Right renal pelvis (tissue), 4 donors: ENCODE measurements at regions not wholly inside any gene's neighbourhood (a gene's known extent, or its start where the extent isn't known, plus 50 kb on each side); places are given as distances from the start of the nearest gene placed in this dataset.
"Not testable (repeated sequence)": the region's sequence is repeated elsewhere in the genome, so short reads cannot be mapped to it uniquely, and the experiment has no call there.

ENCODE experiments used
- DNase-seq, 4 donors: peaks; one replicate each; pipeline ENCODE4 v3.0.0-alpha.2; 2013; ENCODE audit warnings: low read depth in 4 of 4, low spot score in 3 of 4, missing footprints in 1 of 4

DNA sequence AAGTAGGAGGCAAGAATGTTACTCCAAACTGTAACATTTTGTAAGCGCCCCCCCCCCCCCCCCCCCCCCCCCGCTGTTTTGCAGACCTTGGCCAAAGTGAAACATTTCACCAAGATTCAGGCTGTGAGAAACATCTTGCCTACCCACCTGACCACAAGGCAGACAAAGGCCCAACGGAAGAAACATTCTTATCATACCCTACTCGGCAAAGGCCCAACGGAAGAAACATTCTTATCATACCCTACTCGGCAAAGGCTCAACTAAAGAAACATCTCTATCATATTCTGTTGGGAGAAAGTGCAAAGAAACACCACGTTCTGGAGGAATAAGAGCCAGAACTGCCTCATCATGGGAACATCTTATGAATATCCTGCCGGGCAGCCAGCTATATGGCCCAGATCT is 117.1 kb downstream of the JRKL start:
- DNase-seq: no peak

DNA sequence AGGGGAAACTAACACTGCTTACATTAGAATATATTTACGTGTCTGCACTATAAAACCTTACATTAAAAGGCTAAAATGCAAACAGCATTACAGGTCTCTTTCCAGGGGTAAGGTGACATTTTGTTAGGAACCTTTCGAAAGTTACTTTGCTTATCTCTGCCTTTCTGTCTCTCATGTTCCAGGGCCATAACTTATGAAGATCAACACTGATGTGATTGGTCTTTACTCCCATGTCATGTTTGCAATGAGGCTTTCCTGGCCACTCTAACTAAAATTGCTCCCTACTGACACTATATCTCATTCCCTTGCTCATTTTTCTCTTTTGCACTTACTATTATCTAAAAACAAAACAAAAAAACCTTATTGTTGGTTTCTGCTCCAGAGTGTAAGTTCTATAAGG is 119.0 kb downstream of the JRKL start:
- DNase-seq: no peak

GRCh38 chr11:96520939-96521338 is 131.1 kb downstream of the JRKL start:
- no peak for DNase-seq

DNA sequence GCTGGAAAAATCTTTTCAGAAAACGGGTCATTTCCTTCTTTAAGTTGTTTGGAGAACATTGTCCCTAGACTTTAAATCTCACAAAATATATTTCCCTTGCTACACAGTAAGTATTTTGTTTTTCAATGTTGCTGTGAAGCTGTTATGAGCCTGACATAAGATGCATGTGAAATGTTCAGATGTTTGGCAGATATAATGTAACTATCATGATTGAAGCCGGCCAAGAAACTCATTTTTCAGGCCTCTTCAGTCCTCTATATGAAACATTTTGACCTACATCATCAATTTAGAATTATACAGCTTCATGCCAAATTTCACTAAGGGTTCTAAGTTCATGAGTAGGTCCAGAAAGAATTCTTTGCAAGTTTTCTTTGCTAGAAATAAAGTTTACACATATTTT is 133.8 kb downstream of the JRKL start:
- no peak for DNase-seq

DNA sequence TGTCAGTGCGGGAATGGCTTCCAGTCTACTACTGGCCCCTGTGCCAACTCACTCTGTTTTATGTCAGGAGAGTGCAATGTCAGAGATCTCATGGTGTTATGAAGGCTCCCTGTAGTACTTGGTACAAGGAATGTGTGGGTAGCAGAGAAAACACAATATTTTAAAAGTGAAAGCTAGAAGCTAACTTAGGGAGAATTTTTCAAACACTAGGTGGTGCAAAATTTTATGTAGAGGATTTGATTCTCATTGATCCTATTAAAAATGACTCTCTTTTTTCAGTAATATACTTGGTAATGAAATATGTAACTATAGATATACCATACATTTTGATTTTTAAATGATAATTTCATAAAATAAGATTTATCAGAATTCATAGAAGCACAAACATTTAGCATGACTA is 134.7 kb downstream of the JRKL start:
- DNase-seq: no peak

- DNase-seq: no peak
Observed at GRCh38 chr11:96530473-96530872, 140.7 kb downstream of the JRKL start.

GRCh38 chr11:96538104-96538503 is 148.3 kb downstream of the JRKL start:
- no peak for DNase-seq

- DNase-seq: no peak
Observed at GRCh38 chr11:96538622-96539021, 148.8 kb downstream of the JRKL start.

DNA sequence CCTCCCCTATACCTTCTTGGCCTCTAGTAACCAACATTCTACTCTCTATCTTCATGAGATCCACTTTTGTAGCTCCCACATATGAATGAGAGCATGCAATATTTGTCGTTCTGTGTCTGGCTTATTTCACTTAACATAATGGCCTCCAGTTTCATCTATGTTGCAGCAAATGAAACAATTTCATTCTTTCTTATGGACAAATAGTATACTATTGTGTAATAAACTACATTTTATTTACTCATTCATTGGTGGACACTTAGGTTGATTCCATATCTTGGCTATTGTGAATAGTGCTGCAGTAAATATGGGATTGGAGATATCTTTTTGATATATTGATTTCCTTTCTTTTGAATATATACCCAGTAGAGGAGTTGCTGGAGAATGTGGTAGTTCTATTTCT is 151.1 kb downstream of the JRKL start:
- DNase-seq: no peak

- no peak for DNase-seq
Observed at GRCh38 chr11:96543177-96543576, 153.4 kb downstream of the JRKL start.

DNA sequence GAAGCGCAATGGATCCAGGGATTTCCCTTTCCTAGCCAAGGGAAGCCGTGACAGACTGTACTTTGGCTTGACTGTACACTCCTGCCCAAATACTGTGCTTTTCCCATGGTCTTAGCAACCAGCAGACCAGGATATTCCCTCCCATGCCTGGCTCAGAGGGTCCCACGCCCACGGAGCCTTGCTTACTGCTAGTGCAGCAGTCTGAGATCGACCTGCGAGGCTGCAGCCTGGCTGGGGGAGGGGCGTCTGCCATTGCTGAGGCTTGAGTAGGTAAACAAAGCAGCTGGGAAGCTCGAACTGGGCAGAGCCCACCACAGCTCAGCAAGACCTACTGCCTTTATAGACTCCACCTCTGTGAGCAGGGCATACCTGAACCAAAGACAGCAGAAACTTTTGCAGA is 155.4 kb downstream of the JRKL start:
- not testable (repeated sequence) for DNase-seq

- no peak for DNase-seq
Observed at GRCh38 chr11:96551136-96551535, 161.3 kb downstream of the JRKL start.

GRCh38 chr11:96554236-96554820 is 164.5 kb downstream of the JRKL start:
- DNase-seq: no peak

DNA sequence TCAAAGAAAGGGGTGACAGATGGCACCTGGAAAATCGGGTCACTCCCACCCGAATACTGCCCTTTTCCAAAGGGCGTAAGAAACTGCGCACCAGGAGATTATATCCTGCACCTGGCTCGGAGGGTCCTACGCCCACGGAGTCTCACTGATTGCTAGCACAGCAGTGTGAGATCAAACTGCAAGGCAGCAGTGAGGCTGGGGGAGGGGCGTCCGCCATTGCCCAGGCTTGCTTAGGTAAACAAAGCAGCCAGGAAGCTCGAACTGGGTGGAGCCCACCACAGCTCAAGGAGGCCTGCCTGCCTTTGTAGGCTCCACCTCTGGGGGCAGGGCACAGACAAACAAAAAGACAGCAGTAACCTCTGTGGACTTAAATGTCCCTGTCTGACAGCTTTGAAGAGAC is 166.0 kb downstream of the JRKL start:
- not testable (repeated sequence) for DNase-seq

GRCh38 chr11:96560727-96561126 is 170.9 kb downstream of the JRKL start:
- DNase-seq: not testable (repeated sequence)

GRCh38 chr11:96567176-96567575 is 177.4 kb downstream of the JRKL start:
- no peak for DNase-seq

GRCh38 chr11:96567667-96568066 is 177.9 kb downstream of the JRKL start:
- no peak for DNase-seq

- no peak for DNase-seq
Observed at GRCh38 chr11:96576383-96576782, 186.6 kb downstream of the JRKL start.

DNA sequence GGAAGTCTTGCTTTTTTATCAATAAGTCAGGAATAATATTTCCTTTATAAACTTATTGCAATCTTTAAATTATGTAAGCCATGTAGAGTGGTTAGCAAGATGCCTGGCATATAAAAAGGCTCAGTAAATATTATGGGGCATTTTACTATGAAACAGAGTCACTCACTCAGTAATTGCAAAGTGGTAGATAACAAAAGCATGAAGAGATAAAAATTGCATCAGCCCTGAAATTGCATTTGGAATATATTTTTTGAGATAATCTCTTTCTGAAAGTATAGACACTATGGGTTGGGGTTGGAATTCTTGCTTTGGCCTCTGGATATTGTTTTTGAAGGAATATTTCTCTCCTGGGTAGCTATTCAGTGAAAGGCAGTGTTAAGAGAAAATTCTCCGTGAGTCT is 188.6 kb downstream of the JRKL start:
- DNase-seq: no peak

DNA sequence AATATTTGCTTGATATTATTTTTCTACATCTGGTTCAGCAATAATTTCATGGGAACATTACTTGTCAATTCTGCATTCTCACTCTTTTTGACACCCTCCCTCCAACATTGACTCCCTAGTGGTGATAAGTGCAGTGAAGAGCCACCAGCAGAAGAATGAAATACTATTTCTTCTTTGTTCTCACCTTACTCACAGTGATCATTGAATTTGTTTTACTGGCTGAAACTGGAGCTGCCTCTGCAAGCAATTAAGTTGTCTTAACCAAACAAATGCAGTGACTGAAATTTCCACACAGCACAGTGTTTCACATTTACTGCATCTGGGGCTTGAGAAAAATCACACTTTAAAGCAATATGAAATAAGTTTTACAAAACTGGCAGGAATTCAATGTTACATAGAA is 189.8 kb downstream of the JRKL start:
- no peak for DNase-seq

DNA sequence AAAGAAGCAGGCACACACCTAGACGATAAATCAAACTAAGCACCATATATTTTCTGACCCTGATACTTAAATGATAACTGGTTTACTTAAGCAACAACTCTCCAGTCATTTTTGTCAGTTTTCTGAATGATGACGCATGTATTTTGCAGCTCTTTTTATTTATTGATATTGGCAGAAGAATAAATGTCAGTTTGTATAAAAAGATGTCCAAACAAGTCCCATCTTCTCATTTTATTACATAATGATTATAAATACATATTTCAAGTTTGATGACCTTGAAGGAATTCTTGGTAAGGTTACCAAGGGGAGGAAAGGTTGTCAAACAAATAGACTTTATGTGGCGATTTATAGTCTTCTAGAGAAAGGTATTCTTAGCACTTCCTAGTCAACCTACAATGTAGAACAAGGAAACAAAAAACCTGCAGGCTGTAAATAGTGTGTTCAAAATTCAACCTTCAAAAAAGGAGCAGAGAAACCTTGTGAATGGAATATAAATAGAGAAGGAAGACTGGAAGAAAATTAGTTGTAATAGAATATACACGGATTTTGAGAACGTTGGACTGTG is 190.7 kb downstream of the JRKL start:
- no peak for DNase-seq

- not testable (repeated sequence) for DNase-seq
Observed at GRCh38 chr11:96585944-96586880, 196.4 kb downstream of the JRKL start.
